ENCODE measurements at regions not wholly inside any gene's neighbourhood (a gene's known extent, or its start where the extent isn't known, plus 50 kb on each side); places are given as distances from the start of the nearest gene placed in this dataset.
"Not testable (repeated sequence)": the region's sequence is repeated elsewhere in the genome, so short reads cannot be mapped to it uniquely, and the experiment has no call there.

DNA sequence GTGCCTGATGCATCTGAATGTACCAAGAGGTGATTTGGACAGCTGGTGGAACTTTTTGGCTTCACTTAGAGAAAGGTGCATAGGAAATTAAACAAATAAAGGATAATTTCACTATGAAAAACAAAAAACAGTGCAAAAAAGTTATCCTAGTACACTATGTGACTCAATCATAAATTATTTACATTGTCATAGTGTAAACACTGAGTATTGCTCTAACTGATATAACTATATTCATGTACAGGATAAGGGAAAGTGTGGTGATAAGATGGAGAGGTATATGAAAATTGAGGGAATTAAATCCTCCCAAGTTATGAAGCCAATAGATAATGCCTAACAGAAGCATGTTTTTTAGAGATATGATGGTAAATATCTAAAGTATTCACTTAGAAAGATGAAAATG, 50.2 kb upstream of the CPNE4 start:
- in situ Hi-C loops (cut with MboI; ENCODE audit: low sequenced_read_pairs) = no loop called here

DNA sequence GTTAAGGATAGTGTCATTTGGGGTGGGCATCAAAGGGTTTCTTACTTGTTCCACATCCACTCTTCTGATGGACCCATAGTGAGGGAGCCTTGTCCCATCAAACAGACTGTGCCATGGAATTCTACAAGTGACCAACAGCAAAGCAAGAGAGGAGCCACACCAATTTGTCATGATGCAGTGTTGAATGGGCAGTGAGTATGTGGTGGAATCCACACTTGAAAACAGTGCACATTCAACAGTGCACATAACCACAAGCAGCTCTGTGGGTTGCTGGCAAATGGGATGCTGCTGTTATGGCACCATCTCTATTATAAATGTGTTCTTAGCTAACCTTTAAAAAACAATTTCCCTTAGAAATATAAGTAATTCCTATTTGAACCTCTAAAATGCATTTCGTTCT, 52.5 kb upstream of the CPNE4 start:
- in situ Hi-C loops (cut with MboI; ENCODE audit: low sequenced_read_pairs) = no loop called here

DNA sequence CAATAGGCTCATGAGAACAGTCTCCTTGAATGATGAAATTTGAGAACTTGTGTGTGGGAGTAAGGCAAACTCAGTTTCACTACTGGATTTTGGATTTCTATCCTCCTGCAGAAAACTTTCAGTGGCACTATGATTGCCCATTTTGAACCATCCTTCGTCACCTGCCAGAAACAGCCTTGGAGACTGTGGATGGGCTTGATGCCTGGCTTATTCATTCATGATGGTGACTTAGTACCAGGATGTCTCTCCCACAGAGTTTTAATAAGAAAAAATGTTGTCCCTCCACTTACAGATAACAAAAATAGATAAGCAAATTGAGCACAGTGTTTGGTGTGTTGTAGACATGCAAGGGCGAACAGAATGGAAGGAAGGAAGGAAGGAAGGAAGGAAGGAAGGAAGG, 53.5 kb upstream of the CPNE4 start:
- in situ Hi-C loops (cut with MboI; ENCODE audit: low sequenced_read_pairs) = no loop called here

DNA sequence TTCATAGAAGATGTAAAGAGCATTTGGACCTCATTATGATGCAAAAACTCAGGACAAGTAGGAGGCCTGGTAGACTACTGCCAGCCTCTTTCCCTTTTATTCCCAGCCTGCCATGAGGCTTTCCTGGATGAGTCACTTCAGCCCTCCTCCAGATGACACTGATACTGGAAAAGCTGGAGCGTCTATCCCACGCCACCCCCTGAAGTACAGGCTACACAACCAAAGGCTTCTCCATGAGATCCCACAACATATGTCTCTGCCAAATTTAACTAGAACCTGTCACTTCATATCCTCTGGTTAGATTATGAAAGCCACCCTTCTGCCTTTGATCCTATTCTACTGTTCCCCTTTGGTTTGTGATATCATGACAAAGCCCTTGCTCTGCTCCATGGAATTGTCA, 56.1 kb upstream of the CPNE4 start:
- in situ Hi-C loops (cut with MboI; ENCODE audit: low sequenced_read_pairs) = no loop called here

DNA sequence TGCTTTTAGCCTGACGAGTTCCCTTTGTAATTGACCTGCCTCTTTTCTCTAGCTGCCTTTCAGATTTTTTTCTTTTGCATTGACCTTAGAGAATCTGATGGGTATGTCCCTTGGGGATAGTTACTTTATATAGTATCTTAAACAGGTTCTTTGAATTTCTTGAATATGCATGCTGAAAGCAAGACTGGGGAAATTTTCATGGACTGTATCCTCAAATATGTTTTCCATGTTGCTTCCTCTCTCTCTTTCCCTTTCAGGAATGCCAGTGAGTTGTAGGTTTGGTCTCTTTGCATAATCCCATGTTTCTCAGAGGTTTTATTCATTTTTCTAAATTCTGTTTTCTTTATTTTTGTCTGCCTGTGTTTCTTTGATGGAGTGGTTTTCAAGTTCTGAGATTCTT, 81.8 kb upstream of the CPNE4 start:
- in situ Hi-C loops (cut with MboI; ENCODE audit: low sequenced_read_pairs) = no loop called here

DNA sequence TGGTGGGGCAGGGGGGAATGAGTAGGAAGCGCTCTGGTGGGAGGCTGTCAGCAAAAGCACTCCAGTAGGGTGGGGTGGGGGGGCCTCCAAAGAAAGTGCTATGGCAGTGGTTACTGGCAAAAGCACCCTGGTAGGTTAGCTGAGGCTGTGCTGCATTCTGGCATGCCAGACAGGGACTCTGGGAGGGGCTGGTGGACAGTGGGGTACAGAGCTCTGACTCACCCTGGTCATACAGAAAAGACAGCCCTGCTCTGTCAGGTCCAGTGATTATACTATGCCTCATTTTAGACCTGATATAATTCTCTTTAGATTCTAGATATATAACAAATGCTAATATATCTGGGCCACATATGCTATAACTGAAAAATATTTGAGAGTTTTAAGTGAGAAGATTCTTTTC, 82.8 kb upstream of the CPNE4 start:
- in situ Hi-C loops (cut with MboI; ENCODE audit: low sequenced_read_pairs) = no loop called here

DNA sequence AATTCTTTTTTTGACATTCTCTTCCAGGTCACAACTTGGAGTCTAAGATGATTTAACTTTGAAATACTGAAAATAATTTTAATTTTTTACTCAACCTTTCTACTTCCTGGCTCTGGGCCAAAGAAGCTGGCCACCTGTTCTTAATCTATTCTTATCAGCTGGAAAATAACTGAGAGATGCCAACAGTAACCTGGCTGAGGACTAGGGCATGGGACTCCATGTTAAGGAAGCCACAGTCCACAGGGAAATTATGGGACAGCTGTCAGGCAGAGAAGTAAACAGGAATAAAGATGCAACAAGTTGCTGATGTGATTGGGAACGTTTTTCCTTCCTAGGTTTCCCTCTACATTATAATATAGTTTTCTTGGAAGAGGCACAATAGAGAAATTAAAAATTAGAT, 84.7 kb upstream of the CPNE4 start:
- in situ Hi-C loops (cut with MboI; ENCODE audit: low sequenced_read_pairs) = no loop called here

DNA sequence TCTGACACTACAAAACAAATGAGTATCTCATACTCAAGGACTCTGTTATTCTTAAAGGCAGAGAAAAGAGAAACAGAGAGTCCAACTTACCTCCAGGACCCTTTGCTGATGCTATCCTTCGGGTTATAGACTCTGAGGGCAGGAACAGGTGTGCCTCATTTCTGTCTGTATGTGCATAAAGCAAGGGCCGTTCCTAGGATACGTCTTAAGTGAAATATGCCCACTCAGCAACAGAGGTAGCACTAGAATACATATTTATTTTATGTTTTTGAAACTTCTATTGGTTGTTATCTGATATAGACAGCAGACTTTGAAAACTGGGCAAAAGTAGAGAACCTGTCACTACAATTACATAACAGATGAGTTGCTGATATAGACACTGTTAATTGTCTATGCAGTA, 89.3 kb upstream of the CPNE4 start:
- in situ Hi-C loops (cut with MboI; ENCODE audit: low sequenced_read_pairs) = no loop called here

DNA sequence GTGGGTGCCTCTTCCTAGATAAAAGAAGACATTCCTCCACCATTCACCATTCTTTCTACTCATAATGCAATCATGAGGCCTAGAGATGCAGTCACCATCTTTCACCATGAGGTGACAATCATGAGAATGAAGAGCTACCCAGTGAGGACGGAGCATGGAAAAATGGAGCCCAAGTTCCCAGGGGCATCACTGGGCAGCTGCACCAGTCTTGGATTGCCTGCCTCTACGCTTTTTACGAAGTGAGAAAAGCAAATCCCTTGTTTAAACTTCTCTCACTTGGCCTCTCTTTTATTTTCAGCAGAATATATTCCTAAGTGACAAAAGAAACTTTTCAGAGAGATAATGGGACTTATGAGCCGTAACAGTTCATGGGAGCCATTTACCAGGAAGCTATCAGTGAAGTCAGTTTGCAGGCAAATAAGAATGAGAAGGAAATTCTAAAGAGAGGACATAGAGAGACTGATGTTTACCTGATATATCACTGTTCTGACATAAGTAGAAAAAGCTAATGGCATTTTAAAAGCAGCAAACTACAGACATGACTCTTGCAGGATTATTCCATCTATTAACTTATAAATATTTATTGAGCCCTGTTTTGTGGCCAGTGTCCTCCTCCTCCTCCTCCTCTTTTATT, 90.0 kb upstream of the CPNE4 start:
- in situ Hi-C loops (cut with MboI; ENCODE audit: low sequenced_read_pairs) = no loop called here

DNA sequence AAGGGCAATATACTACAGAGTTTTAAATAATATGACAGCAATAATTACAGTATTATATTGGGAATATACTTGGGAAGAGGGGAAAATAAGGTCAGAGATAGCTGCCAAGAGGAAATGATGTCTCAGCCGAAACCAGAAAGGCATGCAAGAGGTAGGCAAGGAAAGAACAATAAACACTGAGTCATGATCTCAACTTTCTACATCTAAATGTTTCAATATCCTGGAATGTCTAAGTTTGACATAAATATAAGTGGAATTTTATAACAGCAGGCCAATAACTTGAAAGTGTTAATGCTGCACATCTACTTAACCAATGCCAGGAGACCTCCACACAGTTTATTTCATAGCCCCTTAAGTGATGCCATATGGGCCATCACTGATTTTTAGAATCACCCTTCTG, 99.8 kb upstream of the CPNE4 start:
- in situ Hi-C loops (cut with MboI; ENCODE audit: low sequenced_read_pairs) = no loop called here

DNA sequence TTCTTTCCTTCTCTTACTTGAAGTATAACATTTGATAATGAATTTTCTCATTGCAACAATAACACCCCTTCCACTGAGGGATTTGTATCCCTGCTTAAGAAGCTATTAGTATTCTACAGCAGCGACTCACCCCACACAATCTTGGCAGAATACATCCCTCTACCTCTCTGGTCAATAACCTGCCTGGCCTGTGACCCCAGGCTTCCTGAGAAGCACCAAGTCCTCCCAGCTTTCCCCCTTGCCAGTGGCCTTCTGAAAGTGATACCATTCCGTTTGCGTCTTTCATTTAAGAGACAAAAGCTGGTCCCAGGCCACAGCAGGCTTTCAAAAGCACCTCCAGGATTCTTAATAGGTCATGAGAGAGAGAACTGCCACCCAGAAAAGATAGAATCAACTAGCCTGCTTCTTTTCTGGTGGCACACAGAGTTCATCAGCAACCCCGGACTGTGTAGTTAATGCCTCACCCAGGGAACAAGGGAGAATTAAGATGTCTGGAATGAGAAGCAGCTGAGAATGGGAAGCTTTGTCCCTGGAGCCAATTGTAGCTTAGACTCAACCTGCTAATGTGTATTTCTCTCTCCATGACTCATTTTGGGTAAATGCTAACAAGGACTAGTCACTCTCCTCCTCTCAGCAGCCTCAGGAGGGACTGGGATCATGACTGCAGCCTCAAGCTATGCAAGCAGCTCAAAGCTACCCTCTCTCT, 101.0 kb upstream of the CPNE4 start:
- in situ Hi-C loops (cut with MboI; ENCODE audit: low sequenced_read_pairs) = no loop called here

DNA sequence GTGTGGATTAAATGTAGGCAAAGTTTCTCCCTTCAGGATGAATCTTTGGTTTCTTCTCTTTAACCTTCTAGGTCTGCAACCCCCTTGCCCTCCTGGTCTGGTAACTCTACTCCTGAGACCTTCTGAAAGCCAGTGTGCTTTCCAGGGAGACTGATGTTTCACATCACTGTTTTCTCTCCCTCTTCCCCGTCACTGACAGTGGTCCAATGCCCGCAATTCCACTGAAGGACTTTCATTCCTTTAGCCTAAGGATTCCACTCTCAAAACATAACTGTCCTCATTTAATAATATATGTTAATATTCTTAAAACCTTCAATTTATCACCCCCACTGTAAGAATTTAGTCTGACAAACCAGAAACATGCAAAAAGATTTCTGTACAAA, 101.5 kb upstream of the CPNE4 start:
- in situ Hi-C loops (cut with MboI; ENCODE audit: low sequenced_read_pairs) = no loop called here

DNA sequence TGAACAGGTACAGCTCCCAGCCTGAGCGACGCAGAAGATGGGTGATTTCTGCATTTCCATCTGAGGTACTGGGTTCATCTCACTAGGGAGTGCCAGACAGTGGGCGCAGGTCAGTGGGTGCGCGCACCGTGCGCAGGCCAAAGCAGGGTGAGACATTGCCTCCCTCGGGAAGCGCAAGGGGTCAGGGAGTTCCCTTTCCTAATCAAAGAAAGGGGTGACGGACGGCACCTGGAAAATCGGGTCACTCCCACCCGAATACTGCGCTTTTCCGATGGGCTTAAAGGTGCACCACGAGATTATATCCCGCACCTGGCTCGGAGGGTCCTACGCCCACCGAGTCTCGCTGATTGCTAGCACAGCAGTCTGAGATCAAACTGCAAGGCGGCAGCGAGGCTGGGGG, 102.1 kb upstream of the CPNE4 start:
- in situ Hi-C loops (cut with MboI; ENCODE audit: low sequenced_read_pairs) = not testable (repeated sequence)

DNA sequence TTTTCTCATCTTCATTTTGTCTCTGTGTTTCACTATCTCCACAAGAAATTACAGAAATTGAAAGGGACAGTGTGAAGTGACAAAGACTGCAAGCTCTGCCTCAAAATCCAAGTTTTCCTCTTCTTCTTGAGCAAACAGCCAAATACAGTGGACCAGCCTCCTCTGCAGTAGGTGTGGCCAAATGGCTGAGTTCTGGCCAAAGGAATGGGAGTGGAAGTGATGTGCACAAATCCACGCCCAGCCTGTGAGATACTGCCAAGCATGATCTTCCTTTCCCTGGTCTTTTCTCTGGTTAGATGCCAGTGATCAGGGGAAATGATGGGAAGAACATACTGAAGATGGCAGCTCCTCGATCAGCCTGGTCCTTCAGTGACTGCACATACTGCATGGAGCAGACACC, 111.0 kb upstream of the CPNE4 start:
- in situ Hi-C loops (cut with MboI; ENCODE audit: low sequenced_read_pairs) = no loop called here

DNA sequence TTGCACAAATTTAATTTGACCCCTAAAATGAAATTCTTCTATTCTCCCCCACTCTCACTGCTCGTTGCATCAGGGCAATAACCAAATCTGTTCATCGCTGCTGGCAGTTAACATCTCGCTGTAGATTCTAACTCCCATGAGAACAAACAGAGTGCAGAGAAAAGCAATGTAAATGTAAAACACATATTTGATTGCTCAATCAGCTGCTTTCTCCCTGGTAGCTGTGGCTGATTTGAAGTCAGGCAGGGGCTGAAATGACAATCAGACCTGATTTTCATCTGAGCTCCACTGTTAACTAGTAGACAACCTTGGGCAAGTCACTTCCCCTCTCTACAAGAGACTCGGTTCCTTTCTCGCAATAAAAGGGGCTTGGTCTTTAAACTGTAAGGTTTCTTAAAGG, 119.8 kb upstream of the CPNE4 start:
- in situ Hi-C loops (cut with MboI; ENCODE audit: low sequenced_read_pairs) = no loop called here

DNA sequence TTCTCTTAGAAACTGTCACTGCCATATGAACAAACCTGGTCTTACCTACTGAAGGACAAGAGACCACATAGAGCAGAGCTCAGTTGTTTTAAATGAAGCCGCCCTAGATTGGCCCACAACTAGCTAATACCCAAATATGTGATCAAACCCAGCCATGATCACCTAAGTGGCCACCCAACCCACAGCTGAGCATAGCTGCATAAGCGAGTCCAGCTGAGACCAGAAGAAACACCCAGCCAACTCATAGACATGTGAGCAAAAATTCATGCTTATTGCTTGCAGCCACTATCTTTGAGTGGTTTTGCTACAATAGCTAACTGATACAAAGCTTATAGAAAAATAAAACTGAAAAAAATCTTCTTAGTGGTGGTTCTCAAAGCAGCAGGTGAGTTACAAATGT, 124.3 kb upstream of the CPNE4 start:
- in situ Hi-C loops (cut with MboI; ENCODE audit: low sequenced_read_pairs) = no loop called here

DNA sequence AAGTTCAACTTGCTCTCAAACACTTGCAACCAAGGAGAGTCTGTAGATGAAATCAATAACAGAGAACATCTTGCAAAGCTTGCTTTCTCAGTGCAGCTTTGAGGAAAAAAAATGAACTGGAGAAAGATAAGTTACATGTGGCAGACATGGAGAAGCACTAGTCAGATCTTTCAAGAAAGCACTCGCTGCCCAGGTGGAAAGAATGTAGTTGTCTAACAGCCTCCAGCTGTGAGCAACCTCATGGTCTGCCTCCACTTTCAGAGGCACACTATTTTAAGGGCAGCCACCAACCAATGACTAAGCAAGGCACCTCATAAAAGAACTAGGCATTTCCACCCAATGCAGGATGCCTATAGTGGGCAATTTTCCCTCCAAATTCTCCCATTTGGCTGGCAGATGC, 125.4 kb upstream of the CPNE4 start:
- in situ Hi-C loops (cut with MboI; ENCODE audit: low sequenced_read_pairs) = no loop called here

DNA sequence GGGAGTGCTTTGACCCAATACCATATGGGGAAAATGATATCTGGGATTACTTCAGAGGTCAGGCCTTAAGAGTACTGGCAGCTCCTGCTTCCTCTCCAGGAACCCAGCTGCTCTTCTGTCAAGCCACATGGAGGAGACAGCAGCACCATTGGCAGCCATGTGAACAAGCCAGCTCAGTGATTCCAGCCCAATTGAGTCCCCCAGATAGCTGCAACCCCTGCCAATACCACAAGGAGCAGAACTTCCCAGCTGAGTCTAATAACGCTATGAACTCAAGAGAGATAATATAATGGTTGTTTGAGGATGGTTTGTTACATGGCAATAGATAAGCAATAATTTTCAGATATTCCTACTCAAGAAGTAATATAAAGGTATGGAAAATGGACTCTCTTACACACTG, 126.8 kb upstream of the CPNE4 start:
- in situ Hi-C loops (cut with MboI; ENCODE audit: low sequenced_read_pairs) = no loop called here

DNA sequence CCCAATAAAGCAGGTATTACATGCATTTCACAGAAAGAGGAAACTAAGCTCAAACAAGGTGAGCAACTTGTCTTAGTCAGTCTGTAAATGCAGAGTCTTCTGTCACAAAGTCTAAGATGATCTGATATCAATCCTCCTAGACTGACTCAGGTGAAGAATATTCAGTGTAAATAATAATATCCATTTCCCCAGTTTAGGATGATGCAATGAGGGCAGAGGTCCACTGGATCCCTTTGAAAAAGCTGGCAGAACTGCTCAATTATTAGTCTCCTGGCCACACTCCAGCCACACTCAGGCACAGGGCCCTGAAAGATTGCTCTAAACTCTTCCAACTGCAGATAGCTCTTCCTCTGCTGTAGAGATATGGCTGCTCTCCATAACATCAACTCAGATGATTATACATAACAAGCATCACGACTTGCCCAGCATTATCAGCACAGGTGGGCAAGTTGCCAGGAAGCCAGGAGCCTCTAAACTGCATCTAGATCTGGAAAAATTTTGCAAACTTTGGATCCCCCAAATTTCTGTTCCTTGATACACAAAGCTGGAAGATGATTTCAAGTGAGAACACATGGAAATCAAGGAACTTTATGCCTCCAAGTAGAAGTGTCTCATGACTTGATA, 129.8 kb upstream of the CPNE4 start:
- in situ Hi-C loops (cut with MboI; ENCODE audit: low sequenced_read_pairs) = no loop called here

DNA sequence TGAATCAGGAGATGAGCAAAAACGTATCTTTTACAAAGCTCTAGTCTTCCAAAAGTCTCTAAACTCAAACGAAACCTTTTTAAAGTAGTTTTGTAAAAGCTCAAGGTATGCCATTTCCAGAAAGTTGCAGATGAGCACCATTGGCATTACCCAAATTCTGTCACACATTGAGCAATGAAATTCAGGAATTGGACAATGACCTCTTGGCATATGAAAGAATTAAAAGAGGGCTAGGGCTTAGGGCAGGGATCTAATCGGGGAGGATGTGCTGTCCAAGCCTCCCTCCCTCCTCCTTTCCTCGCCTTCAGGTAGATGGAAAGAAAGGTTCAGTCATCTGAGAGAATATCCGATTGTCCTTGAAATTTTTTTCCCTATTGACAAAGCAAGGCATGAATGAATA, 133.1 kb upstream of the CPNE4 start:
- in situ Hi-C loops (cut with MboI; ENCODE audit: low sequenced_read_pairs) = no loop called here

DNA sequence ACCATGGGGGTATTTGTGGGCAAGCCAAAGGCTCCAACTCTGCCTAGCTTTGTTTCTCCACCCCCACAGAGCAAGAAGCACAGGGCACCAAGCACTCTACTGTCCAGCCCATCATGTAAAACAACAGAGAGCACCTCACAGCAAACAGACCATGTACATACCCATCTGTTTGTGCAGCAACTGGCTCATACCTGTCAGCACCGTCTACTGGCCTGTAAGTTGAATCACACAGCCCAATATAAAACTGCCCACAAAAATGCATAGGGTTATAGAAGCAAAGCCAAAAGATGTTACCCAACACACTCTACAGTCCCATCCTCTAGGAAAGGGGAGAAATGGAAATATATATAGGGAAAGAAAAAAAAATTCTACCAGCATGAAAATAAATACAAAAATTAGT, 139.7 kb upstream of the CPNE4 start:
- in situ Hi-C loops (cut with MboI; ENCODE audit: low sequenced_read_pairs) = no loop called here

DNA sequence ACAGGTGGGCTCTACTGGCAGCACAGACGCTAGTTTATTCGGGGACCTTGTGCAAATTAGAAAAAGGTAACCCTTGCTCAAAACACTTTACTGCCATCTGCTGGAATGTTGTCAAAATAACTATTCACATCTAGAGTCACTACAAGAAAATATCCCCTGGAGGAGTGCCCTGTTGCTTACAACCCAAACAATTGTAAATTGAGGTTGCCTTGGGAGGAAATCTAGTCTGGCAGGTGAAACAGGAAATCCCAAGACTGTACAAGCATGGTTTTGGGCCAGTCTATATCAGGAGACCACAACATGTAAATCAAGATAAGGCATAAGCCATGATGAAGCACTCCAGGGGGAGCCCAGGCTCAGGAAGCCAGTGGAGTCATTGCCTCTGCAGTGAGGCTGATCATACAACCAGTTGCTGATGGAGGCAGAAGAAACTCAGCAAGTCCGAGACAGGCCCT, 136.8 kb upstream of the ACP3 start:
- in situ Hi-C loops (cut with MboI; ENCODE audit: low sequenced_read_pairs) = no loop called here

DNA sequence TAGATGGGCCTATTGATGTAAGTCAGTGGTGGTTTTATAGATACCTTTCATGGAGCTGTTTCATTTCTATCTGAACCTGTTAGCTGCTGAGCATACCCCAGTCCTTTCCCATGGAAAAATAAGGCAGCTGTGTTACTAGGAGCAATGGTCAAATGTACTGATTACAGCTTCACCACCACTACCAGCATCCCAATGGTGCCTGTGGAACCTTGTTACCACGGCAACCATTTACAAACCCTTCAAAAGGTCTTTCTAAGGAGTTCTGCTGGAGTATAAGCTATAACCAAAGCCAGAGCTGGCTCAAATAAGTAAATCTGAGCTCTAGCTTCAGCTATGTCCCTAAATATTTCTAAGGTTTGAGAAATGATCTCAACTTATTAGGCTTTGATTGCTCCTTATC, 133.4 kb upstream of the ACP3 start:
- in situ Hi-C loops (cut with MboI; ENCODE audit: low sequenced_read_pairs) = no loop called here

Measured in HL-60/S4 treated with retinoic acid at 250 ng/mL for 4 days and 3 days (cell line).